ENCODE measurements at regions not wholly inside any gene's neighbourhood (a gene's known extent, or its start where the extent isn't known, plus 50 kb on each side); places are given as distances from the start of the nearest gene placed in this dataset.

GRCh38 chr22:48342732-48343131 lies 1484.9 kb downstream of the BRD1 start:
- no peak for TF ChIP-seq EZH2 (IDR thresholded peaks at IDR 0.05)
- no peak for TF ChIP-seq POLR2AphosphoS5 (IDR thresholded peaks at IDR 0.05; ENCODE audit: borderline replicate concordance, low read depth, low read length)
